D341Med (cell line): ENCODE measurements at regions not wholly inside any gene's neighbourhood (a gene's known extent, or its start where the extent isn't known, plus 50 kb on each side); places are given as distances from the start of the nearest gene placed in this dataset.
A peak's percentile ranks its signal among the peaks of the same experiment; 100 is the strongest.

ENCODE experiments used
- DNase-seq: peaks from one replicate; pipeline ENCODE4 v3.0.0; 2012; ENCODE audit warnings: low spot score

DNA sequence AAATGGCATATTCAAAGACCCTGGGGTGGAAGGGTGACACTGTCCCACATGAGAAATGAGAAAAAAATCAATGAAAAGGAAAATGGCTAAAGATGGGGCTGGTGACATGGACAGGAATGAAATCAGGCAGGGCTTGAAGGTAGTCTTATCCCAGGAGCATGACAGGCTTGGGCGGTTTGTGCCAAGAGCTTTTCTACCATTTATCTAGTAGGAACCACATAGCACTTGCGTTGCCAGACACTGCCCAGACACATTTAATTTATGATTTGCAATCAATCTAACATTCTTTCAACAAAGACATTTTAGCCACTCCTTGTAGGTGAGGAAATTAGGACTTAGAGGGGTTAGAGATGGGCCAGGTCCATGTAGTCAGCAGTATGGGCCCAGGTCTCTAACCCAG is 106.6 kb upstream of the NR2F2 start:
- no peak for DNase-seq

GRCh38 chr15:96225642-96226259 is 104.7 kb upstream of the NR2F2 start:
- no peak for DNase-seq

- DNase-seq, result no peak
Measured at GRCh38 chr15:96230526-96231181, 99.8 kb upstream of the NR2F2 start.

GRCh38 chr15:96232335-96232734 is 98.2 kb upstream of the NR2F2 start:
- no peak for DNase-seq

GRCh38 chr15:96234109-96234892 is 96.2 kb upstream of the NR2F2 start:
- peak; percentile 41 for DNase-seq

DNA sequence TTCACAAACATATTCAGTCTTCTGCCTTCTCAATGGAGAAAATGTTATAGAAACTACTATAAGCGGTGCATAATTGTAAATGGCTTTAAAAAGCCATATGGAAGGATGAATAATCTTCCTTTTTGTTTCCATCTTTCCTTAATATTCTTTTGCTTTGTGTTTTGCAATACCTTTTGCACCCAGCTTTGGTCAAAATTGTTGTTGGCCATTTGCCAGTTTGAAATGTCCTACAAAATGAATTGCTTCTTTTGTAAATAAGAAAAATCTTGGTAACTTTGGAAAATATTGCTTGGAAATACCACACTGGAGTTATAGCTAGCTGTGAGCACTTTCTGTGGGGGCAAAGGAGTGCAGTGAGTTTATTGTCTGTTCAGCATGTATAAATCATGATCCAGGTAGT is 93.5 kb upstream of the NR2F2 start:
- no peak for DNase-seq

DNA sequence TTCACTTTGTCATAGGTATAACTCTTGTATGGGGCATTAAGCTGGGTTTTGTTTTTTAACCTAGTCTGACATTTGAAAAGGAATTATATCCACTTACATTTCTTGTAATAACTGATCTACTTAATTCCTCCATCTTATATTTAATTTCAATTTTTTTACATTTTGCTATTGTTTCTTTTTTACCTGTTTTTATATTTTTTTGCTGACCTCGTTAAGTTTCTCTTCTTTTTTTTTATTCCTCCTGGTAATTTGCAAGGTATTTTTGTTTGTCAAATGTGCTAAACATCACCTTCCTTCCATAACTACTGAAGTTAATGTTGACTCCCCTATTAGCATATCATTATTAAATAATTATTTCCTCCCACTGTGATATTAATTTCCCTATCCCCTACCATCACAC is 87.7 kb upstream of the NR2F2 start:
- no peak for DNase-seq

GRCh38 chr15:96243701-96244100 is 86.8 kb upstream of the NR2F2 start:
- DNase-seq, result no peak

DNA sequence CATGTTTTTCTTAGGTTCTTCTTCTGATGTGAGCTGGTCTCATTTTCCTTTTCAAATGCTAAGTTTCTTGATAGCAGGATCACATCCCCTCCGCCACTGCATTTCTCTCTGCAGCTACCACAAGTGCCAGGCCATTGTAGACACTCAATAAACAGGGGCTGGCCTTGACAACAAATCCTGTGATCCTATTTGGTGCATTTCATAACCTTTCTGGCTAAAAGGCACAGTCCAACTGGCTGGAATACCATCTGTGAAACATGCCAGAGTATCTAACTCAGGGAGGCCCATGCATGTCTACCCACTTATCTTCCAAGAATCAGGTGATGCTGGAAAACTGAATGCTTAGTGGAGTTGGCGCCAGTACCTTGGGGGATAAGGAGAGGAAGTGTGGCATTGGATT is 85.2 kb upstream of the NR2F2 start:
- no peak for DNase-seq

- DNase-seq, result no peak
Measured at GRCh38 chr15:96246057-96246456, 84.4 kb upstream of the NR2F2 start.

- DNase-seq, result no peak
Measured at GRCh38 chr15:96247621-96248305, 82.7 kb upstream of the NR2F2 start.

- DNase-seq, result no peak
Measured at GRCh38 chr15:96252148-96252547, 78.4 kb upstream of the NR2F2 start.

- DNase-seq, result no peak
Measured at GRCh38 chr15:96253006-96253747, 77.3 kb upstream of the NR2F2 start.

GRCh38 chr15:96254173-96254572 is 76.3 kb upstream of the NR2F2 start:
- no peak for DNase-seq

GRCh38 chr15:96255599-96255998 is 74.9 kb upstream of the NR2F2 start:
- no peak for DNase-seq

- no peak for DNase-seq
Measured at GRCh38 chr15:96261575-96262034, 68.9 kb upstream of the NR2F2 start.

DNA sequence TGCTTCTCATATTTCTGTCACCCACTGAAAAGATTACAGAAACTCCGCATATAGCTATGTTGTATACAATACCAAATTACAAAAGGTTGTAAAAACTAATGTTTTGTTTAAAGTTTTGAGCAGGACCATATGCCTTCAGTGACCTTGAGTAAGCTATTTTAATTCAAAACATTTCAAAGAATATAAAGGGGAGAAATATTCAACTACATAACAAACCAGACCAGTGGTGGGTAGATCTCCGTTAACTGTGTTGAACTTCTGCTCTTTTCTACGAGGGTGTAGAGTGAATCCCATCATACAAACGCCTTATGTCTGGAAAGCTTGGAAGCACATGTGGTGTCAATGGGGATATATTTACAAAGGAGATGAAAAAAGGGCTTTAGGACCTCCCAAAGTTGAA is 68.4 kb upstream of the NR2F2 start:
- DNase-seq, result no peak

DNA sequence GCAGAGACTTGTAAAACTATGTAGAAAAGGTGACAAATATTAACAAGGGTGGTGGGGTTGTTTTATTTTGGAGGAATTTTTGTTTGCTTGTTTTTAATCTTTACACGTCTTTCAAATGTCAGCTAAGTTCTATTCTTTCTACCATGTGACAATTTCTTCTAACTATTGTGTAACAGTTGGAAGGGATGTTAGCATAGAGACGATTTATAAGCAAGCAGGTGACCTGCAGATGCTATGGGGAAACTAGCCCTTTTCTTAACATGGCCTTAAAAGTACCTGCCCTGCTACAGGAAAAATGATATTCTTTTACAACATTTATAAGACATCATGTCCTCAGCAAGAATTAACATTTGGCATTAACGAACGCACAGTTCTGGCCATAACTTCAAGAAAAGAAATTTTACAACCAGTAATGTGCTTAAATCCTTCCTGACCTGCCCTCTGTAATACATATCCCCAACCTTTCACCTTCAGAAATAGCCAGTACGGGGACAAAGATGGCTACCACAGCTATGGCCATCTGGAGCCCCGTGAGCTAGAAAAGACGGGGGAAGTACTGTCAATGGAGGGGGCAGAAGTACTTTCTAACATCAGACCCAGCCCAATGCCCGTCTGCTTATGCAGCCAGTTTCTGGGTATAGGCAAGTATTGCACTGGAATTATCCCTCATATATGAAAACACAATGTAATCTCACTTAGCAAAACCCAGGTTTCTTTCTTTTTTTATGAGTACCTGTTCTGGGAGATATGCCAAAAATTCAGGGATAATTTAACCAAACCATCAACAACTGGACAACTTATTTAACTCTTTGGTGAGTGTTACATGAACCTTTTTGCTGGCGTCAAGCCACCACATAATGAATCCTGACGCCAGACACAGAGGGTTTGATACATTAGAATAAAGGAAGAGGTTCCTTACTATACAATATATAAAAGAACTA is 67.7 kb upstream of the NR2F2 start:
- DNase-seq, result no peak

GRCh38 chr15:96264351-96264798 is 66.1 kb upstream of the NR2F2 start:
- DNase-seq, result no peak

GRCh38 chr15:96264801-96265515 is 65.5 kb upstream of the NR2F2 start:
- no peak for DNase-seq
